ENCODE measurements at regions not wholly inside any gene's neighbourhood (a gene's known extent, or its start where the extent isn't known, plus 50 kb on each side); places are given as distances from the start of the nearest gene placed in this dataset.
A peak's percentile ranks its signal among the peaks of the same experiment; 100 is the strongest.

- no peak overlapping the region for H3K4me3 Mint-ChIP-seq
- H3K27ac Mint-ChIP-seq, result no peak overlapping the region
- H3K4me1 ChIP-seq (ENCODE audit: control insufficient read depth in 1 of 2, insufficient read depth in 2 of 2, low read length in 2 of 2), result peaks cover 3 to 6% of the 10 kb centered on the region in 2 donors
Observed at GRCh38 chr1:56434740-56435139, 144.6 kb downstream of the PLPP3 start.

DNA sequence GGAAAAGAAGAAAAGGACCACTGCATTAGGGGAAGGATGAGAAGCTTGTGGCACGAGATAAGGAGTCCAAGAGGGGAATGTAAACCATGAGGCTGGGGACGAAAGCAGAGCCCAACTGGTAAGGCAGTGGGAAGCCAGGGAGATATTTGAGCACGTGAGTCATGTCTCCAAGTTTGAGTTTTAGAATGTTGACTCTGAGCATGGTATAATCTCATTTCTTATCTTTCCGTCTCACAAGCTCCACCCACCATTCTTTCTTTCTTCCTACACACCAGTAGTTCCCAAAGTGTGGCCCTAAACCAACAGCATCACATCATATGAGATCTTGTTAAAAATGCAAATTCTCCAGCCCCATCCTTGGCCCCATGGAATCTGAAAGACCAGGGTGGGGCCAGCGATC, 145.3 kb downstream of the PLPP3 start:
- peaks cover 2 to 8% (median 3%) of the 10 kb centered on the region in 3 donors for H3K27me3 Mint-ChIP-seq (ENCODE audit: low read depth in 3 of 3)
- no peak overlapping the region for H3K4me3 Mint-ChIP-seq

More at GRCh38 chr1:56434740-56435139, 144.6 kb downstream of the PLPP3 start:
- intact Hi-C loops (cut with micrococcal nuclease), result no loop called here
- Mint-ChIP-seq H3K27me3 (ENCODE audit: low read depth in 3 of 3) (peaks cover 2 to 8% (median 3%) of the 10 kb centered on the region in 3 donors), H3K36me3 (no peaks in the 10 kb centered on the region), H3K9me3 (no peaks in the 10 kb centered on the region), H3K4me1 (peaks cover 24% of the 10 kb centered on the region)
- H4K20me1 ChIP-seq (ENCODE audit: insufficient read depth, low read length), result no peaks in the 10 kb centered on the region
- WGBS (ENCODE audit: insufficient coverage), result no CpG with 5 or more reads among the region's 4 CpGs
- no peak overlapping the region for H3K4me3 ChIP-seq (replicated peaks in 1 of 3; ENCODE audit: low read depth in 2 of 3, low read length in 3 of 3)
- no peak overlapping the region for H2AFZ ChIP-seq (ENCODE audit: insufficient read depth, low read depth, low read length, poor library complexity, severe bottlenecking)
- H3K79me2 ChIP-seq (ENCODE audit: insufficient read depth, low read length), result no peaks in the 10 kb centered on the region
- H3K27me3 ChIP-seq (ENCODE audit: control insufficient read depth in 2 of 2, insufficient read depth in 2 of 2, low read length in 2 of 2), result no peaks in the 10 kb centered on the region
- H3K9me3 ChIP-seq (replicated peaks in 1 of 2; ENCODE audit: control insufficient read depth in 1 of 2, insufficient read depth in 1 of 2, low read length in 2 of 2), result no peaks in the 10 kb centered on the region
- H3K27ac ChIP-seq (ENCODE audit: low read depth in 1 of 2, low read length in 2 of 2), result no peak overlapping the region
- H3K4me2 ChIP-seq (replicated peaks; ENCODE audit: extremely low read depth, low read length, poor library complexity, severe bottlenecking), result no peak overlapping the region
- TF ChIP-seq, protein P1, sequence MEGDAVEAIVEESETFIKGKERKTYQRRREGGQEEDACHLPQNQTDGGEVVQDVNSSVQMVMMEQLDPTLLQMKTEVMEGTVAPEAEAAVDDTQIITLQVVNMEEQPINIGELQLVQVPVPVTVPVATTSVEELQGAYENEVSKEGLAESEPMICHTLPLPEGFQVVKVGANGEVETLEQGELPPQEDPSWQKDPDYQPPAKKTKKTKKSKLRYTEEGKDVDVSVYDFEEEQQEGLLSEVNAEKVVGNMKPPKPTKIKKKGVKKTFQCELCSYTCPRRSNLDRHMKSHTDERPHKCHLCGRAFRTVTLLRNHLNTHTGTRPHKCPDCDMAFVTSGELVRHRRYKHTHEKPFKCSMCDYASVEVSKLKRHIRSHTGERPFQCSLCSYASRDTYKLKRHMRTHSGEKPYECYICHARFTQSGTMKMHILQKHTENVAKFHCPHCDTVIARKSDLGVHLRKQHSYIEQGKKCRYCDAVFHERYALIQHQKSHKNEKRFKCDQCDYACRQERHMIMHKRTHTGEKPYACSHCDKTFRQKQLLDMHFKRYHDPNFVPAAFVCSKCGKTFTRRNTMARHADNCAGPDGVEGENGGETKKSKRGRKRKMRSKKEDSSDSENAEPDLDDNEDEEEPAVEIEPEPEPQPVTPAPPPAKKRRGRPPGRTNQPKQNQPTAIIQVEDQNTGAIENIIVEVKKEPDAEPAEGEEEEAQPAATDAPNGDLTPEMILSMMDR (IDR thresholded peaks at IDR 0.05), result peak; percentile 16
- no peak for DNase-seq
- H3K9ac ChIP-seq (ENCODE audit: insufficient read depth, low read length, poor library complexity, severe bottlenecking), result no peak overlapping the region
- H3K36me3 ChIP-seq (replicated peaks in 1 of 2; ENCODE audit: control insufficient read depth in 1 of 2, insufficient read depth in 2 of 2, low read length in 2 of 2), result no peaks in the 10 kb centered on the region

More for the DNA sequence above, 145.3 kb downstream of the PLPP3 start:
- Histone ChIP-seq H3K9ac (ENCODE audit: insufficient read depth, low read length, poor library complexity, severe bottlenecking) (no peak overlapping the region), H4K20me1 (ENCODE audit: insufficient read depth, low read length) (no peaks in the 10 kb centered on the region), H3K4me2 (replicated peaks; ENCODE audit: extremely low read depth, low read length, poor library complexity, severe bottlenecking) (no peak overlapping the region), H3K36me3 (replicated peaks in 1 of 2; ENCODE audit: control insufficient read depth in 1 of 2, insufficient read depth in 2 of 2, low read length in 2 of 2) (no peaks in the 10 kb centered on the region), H2AFZ (ENCODE audit: insufficient read depth, low read depth, low read length, poor library complexity, severe bottlenecking) (no peak overlapping the region), H3K4me1 (ENCODE audit: control insufficient read depth in 1 of 2, insufficient read depth in 2 of 2, low read length in 2 of 2) (peaks cover 3 to 6% of the 10 kb centered on the region in 2 donors), H3K4me3 (replicated peaks in 1 of 3; ENCODE audit: low read depth in 2 of 3, low read length in 3 of 3) (no peak overlapping the region), H3K27ac (ENCODE audit: low read depth in 1 of 2, low read length in 2 of 2) (no peak overlapping the region), H3K79me2 (ENCODE audit: insufficient read depth, low read length) (no peaks in the 10 kb centered on the region), H3K27me3 (ENCODE audit: control insufficient read depth in 2 of 2, insufficient read depth in 2 of 2, low read length in 2 of 2) (no peaks in the 10 kb centered on the region), H3K9me3 (replicated peaks in 1 of 2; ENCODE audit: control insufficient read depth in 1 of 2, insufficient read depth in 1 of 2, low read length in 2 of 2) (no peaks in the 10 kb centered on the region)
- WGBS (ENCODE audit: insufficient coverage), result 95% methylated on average over 4 of the region's 5 CpGs
- Mint-ChIP-seq H3K4me1 (peaks cover 23% of the 10 kb centered on the region), H3K36me3 (no peaks in the 10 kb centered on the region), H3K9me3 (no peaks in the 10 kb centered on the region), H3K27ac (no peak overlapping the region)
- intact Hi-C loops (cut with micrococcal nuclease), result no loop called here
- TF ChIP-seq, protein P1 (IDR thresholded peaks at IDR 0.05), result no peak
- DNase-seq, result no peak

Measured in CD14-positive monocyte (primary cell).